ENCODE measurements at regions not wholly inside any gene's neighbourhood (a gene's known extent, or its start where the extent isn't known, plus 50 kb on each side); places are given as distances from the start of the nearest gene placed in this dataset.

DNA sequence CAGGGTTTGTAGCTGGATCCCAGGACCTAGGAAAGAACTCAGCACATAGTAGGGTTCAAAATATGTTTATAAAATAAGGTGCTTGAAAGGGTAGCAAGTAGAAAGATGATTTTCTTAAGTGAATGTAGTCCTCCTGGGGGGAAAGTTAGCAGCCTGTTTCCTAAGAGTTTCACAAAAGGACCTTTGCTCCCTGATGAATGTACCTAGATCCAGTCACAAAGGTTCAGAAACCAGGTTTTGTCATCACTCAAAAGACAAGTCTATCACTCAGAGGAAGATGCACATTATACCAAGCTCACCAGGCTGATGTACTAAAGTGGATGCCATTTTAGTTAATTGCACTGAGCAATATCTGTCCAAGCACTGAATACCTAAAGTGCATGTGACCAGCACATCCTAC, 378.2 kb downstream of the BCL11A start:
- no peak for TF ChIP-seq CTCF (IDR thresholded peaks at IDR 0.05; ENCODE audit: low read length)
- H3K9me2 ChIP-seq (replicated peaks; ENCODE audit: insufficient read depth, low read length), result no peaks in the 10 kb centered on the region
- no peaks in the 10 kb centered on the region for H3K9me3 ChIP-seq (replicated peaks; ENCODE audit: insufficient read depth, low read length)
- H3K27ac ChIP-seq (ENCODE audit: low read length), result no peak overlapping the region
- H3K9ac ChIP-seq (ENCODE audit: low read length), result no peak overlapping the region
- no peak overlapping the region for H2AFZ ChIP-seq (ENCODE audit: low read length)
- H4K20me1 ChIP-seq (ENCODE audit: insufficient read depth, low read length), result no peaks in the 10 kb centered on the region
- no peaks in the 10 kb centered on the region for H3K4me1 ChIP-seq (ENCODE audit: low read length)
- no peak overlapping the region for H3K4me2 ChIP-seq (ENCODE audit: low read depth, low read length)
- no peaks in the 10 kb centered on the region for H3K36me3 ChIP-seq (replicated peaks; ENCODE audit: insufficient read depth, low read length)
- DNase-seq, result no peak
- no peaks in the 10 kb centered on the region for H3K79me2 ChIP-seq (ENCODE audit: low read length)
- no peak overlapping the region for H3K4me3 ChIP-seq (ENCODE audit: low read length)
- H3K27me3 ChIP-seq (replicated peaks; ENCODE audit: insufficient read depth, low read length), result no peaks in the 10 kb centered on the region
- peaks cover 5% of the 10 kb centered on the region; the same call in 1 of the 2 replicates for H3F3A ChIP-seq (ENCODE audit: insufficient read depth, low read length)

DNA sequence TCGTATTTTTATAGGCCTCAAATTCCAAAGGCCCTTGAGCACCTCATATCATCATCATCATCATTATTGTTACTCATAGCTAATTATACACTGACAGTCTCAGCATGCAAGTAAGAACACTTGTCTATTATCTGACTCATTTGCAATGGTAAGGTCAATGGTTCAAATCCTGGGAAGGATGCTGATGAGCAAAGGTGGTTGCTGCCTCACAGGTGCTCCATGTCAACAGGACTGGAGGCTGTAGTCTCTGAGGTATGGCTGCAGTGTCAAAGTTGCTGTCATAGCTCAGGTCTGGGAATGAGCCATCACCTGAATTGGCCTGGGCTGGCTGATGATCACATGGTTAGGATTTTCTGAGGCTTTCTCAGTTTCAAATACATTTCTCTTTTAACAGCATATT, 379.3 kb downstream of the BCL11A start:
- Histone ChIP-seq H3K4me3 (ENCODE audit: low read length) (no peak overlapping the region), H3K9me2 (replicated peaks; ENCODE audit: insufficient read depth, low read length) (no peaks in the 10 kb centered on the region), H3K36me3 (replicated peaks; ENCODE audit: insufficient read depth, low read length) (no peaks in the 10 kb centered on the region), H3K27ac (ENCODE audit: low read length) (no peak overlapping the region), H4K20me1 (ENCODE audit: insufficient read depth, low read length) (no peaks in the 10 kb centered on the region), H3K27me3 (replicated peaks; ENCODE audit: insufficient read depth, low read length) (no peaks in the 10 kb centered on the region), H3K4me2 (ENCODE audit: low read depth, low read length) (no peak overlapping the region), H3F3A (ENCODE audit: insufficient read depth, low read length) (peaks cover 5% of the 10 kb centered on the region; the same call in 1 of the 2 replicates), H2AFZ (ENCODE audit: low read length) (no peak overlapping the region), H3K9me3 (replicated peaks; ENCODE audit: insufficient read depth, low read length) (no peaks in the 10 kb centered on the region), H3K79me2 (ENCODE audit: low read length) (no peaks in the 10 kb centered on the region), H3K4me1 (ENCODE audit: low read length) (no peaks in the 10 kb centered on the region), H3K9ac (ENCODE audit: low read length) (no peak overlapping the region)
- no peak for TF ChIP-seq EZH2phosphoT487 (IDR thresholded peaks at IDR 0.05; ENCODE audit: low read length)
- TF ChIP-seq EZH2 (optimal IDR thresholded peaks at IDR 0.05; ENCODE audit: low read depth, low read length), result no peak
- no peak for TF ChIP-seq CTCF (IDR thresholded peaks at IDR 0.05; ENCODE audit: low read length)
- DNase-seq, result no peak

GRCh38 chr2:60172801-60173200, 380.7 kb downstream of the BCL11A start:
- Histone ChIP-seq H3K27ac (ENCODE audit: low read length) (peak overlapping the region; percentile 26; the same call in 1 of the 2 replicates), H3K79me2 (ENCODE audit: low read length) (no peaks in the 10 kb centered on the region), H2AFZ (ENCODE audit: low read length) (no peak overlapping the region), H3K4me2 (ENCODE audit: low read depth, low read length) (peak overlapping the region; percentile 17; the same call in 1 of the 2 replicates), H3K4me3 (ENCODE audit: low read length) (no peak overlapping the region), H3K9me2 (replicated peaks; ENCODE audit: insufficient read depth, low read length) (no peaks in the 10 kb centered on the region), H3K36me3 (replicated peaks; ENCODE audit: insufficient read depth, low read length) (no peaks in the 10 kb centered on the region), H3K27me3 (replicated peaks; ENCODE audit: insufficient read depth, low read length) (no peaks in the 10 kb centered on the region), H3K9ac (ENCODE audit: low read length) (no peak overlapping the region), H3K4me1 (ENCODE audit: low read length) (no peaks in the 10 kb centered on the region), H4K20me1 (ENCODE audit: insufficient read depth, low read length) (no peaks in the 10 kb centered on the region), H3K9me3 (replicated peaks; ENCODE audit: insufficient read depth, low read length) (no peaks in the 10 kb centered on the region), H3F3A (ENCODE audit: insufficient read depth, low read length) (peaks cover 5% of the 10 kb centered on the region; the same call in 1 of the 2 replicates)
- peak; percentile 77 for DNase-seq
- TF ChIP-seq EZH2phosphoT487 (IDR thresholded peaks at IDR 0.05; ENCODE audit: low read length) (no peak), EZH2 (optimal IDR thresholded peaks at IDR 0.05; ENCODE audit: low read depth, low read length) (no peak), CTCF (IDR thresholded peaks at IDR 0.05; ENCODE audit: low read length) (no peak)

Measured in MM.1S (cell line).